Stimulated activated naive CD8-positive, alpha-beta T cell treated with anti-CD3 and anti-CD28 coated beads, Interleukin-15, amount 100 ng/mL, for 72 hours (primary cell): ENCODE measurements at regions not wholly inside any gene's neighbourhood (a gene's known extent, or its start where the extent isn't known, plus 50 kb on each side); places are given as distances from the start of the nearest gene placed in this dataset.

Source experiments
- ATAC-seq: fragments of 150-1000 bp; cut with Tn5 transposase; 2 replicates; pipeline ENCODE4 v1.10.0; 2021; ENCODE audit warnings: mild to moderate bottlenecking, moderate library complexity
- DNase-seq, 2 donors: peaks; one replicate each; pipeline ENCODE4 v3.0.0; 2021 to 2022
- H3K27ac Mint-ChIP-seq, 2 donors: one replicate each; pipeline ENCODE4 v1.8.0; 2022; ENCODE audit warnings: mild to moderate bottlenecking in 2 of 2, mixed read lengths in 2 of 2, moderate library complexity in 2 of 2
- H3K27me3 Mint-ChIP-seq: one replicate; pipeline ENCODE4 v1.8.0; 2022; ENCODE audit warnings: mixed read lengths
- H3K4me1 Mint-ChIP-seq: one replicate; pipeline ENCODE4 v1.8.0; 2022; ENCODE audit warnings: mild to moderate bottlenecking, mixed read lengths
- H3K4me3 Mint-ChIP-seq, 2 donors: one replicate each; pipeline ENCODE4 v1.8.0; 2022; ENCODE audit warnings: mild to moderate bottlenecking in 2 of 2, mixed read lengths in 2 of 2, moderate library complexity in 1 of 2
- H3K9me3 Mint-ChIP-seq, 2 donors: one replicate each; pipeline ENCODE4 v1.8.0; 2022; ENCODE audit warnings: mixed read lengths in 2 of 2

DNA sequence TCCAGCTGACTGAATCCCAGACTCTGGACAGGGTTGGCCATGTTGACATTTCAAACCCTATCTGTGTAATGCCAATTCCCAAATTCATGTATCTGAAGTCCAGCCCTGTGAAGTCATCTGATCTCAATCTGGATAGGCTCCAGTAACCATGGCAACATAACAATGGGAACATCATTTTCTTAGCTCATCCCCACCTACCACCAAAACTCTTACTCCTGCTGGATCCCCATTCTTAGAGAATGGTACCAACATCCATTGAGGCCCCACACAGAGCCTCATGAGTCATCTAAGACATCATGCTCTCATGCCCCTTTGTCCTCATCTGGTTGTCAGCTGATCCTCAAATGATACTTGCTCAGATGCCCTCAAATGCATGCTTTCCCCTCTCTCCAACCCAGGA is 58.9 kb upstream of the TEX51 start:
- no peak overlapping the region for H3K4me3 Mint-ChIP-seq
- DNase-seq = no peak
- no peak overlapping the region for H3K27ac Mint-ChIP-seq
- H3K9me3 Mint-ChIP-seq = no peaks in the 10 kb centered on the region
- no peaks in the 10 kb centered on the region for H3K4me1 Mint-ChIP-seq
- H3K27me3 Mint-ChIP-seq = no peaks in the 10 kb centered on the region
- no peak for ATAC-seq

DNA sequence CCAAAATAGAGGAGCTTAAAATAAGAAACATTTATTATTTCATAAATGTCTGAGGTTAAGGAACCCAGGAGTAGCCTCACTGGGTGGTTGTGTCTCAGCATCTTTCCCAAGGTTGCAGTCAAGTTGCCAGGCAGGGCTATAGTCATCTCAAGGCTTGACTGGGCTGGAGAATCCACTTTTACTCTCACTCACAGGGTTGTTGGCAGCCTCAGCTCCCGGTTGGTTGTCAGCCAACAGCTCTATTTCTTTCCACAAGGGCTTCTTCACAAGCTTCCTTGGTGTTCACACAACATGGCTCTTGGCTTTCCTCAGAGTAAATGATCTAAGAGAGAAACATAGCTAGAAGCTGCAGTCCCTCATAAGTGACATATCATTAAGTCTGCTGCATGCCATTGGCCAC is 55.6 kb upstream of the TEX51 start:
- ATAC-seq (no peak), DNase-seq (no peak)
- no peaks in the 10 kb centered on the region for H3K4me1 Mint-ChIP-seq
- H3K9me3 Mint-ChIP-seq = no peaks in the 10 kb centered on the region
- H3K4me3 Mint-ChIP-seq = no peak overlapping the region
- H3K27me3 Mint-ChIP-seq = no peaks in the 10 kb centered on the region
- H3K27ac Mint-ChIP-seq = no peak overlapping the region

DNA sequence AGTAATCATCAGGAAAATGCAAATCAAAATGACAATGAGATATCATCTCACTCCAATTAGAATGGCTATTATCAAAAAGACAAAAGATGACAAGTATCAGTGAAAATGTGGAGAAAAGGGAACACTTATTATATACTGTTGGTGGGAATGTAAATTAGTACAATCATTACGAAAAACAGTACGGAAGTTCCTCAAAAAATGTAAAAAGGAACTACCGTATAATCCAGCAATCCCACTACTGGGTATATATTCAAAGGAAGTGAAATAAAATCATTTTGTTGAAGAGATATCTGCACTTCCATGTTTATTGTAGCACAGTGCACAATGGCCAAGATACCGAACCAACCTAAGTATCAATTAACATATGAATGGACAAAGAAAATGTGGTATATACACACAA is 52.4 kb upstream of the TEX51 start:
- DNase-seq (no peak), ATAC-seq (no peak)
- H3K27ac Mint-ChIP-seq = no peak overlapping the region
- no peak overlapping the region for H3K4me3 Mint-ChIP-seq
- no peaks in the 10 kb centered on the region for H3K9me3 Mint-ChIP-seq
- no peaks in the 10 kb centered on the region for H3K4me1 Mint-ChIP-seq
- H3K27me3 Mint-ChIP-seq = no peaks in the 10 kb centered on the region
